ENCODE measurements at regions not wholly inside any gene's neighbourhood (a gene's known extent, or its start where the extent isn't known, plus 50 kb on each side); places are given as distances from the start of the nearest gene placed in this dataset.

DNA sequence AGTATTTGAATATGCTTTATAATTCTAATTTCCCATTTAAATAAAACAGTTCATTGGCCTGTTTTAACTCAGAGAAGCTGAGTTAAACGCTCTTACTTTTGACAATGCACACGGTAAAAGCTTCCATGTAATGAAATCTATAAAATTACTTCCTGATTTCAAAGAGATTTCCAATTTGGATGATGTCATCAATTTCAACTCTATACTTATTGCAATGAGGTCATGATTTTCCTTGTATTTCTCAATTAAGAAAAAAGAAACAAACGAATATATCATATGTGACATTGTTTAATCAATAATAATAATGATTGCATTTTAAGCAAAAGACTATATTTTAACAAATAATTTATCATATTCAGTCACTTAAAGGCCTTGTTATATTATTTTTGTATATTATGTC lies 926.1 kb upstream of the MANEA start:
- H3K4me1 ChIP-seq: no peaks in the 10 kb centered on the region
- no peak overlapping the region for H3K27ac ChIP-seq (replicated peaks in 1 of 4)
- 81% methylated on average over 3 of the region's 3 CpGs for WGBS
- H3K9me3 ChIP-seq: peaks cover 0 to 1% (median 0%) of the 10 kb centered on the region in 4 donors
- intact Hi-C loops (cut with DNase I): no loop called here
- TF ChIP-seq POLR2A (IDR thresholded peaks at IDR 0.05; ENCODE audit: low read depth) (no peak), POLR2AphosphoS5 (IDR thresholded peaks at IDR 0.05) (no peak), EP300 (IDR thresholded peaks at IDR 0.05) (no peak)
- TF ChIP-seq, protein P1, sequence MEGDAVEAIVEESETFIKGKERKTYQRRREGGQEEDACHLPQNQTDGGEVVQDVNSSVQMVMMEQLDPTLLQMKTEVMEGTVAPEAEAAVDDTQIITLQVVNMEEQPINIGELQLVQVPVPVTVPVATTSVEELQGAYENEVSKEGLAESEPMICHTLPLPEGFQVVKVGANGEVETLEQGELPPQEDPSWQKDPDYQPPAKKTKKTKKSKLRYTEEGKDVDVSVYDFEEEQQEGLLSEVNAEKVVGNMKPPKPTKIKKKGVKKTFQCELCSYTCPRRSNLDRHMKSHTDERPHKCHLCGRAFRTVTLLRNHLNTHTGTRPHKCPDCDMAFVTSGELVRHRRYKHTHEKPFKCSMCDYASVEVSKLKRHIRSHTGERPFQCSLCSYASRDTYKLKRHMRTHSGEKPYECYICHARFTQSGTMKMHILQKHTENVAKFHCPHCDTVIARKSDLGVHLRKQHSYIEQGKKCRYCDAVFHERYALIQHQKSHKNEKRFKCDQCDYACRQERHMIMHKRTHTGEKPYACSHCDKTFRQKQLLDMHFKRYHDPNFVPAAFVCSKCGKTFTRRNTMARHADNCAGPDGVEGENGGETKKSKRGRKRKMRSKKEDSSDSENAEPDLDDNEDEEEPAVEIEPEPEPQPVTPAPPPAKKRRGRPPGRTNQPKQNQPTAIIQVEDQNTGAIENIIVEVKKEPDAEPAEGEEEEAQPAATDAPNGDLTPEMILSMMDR (IDR thresholded peaks at IDR 0.05): no peak
- no peak overlapping the region for H3K4me3 ChIP-seq
- no peaks in the 10 kb centered on the region for H3K27me3 ChIP-seq
- no peak for DNase-seq (ENCODE audit: extremely low spot score)
- no peaks in the 10 kb centered on the region for H3K36me3 ChIP-seq

DNA sequence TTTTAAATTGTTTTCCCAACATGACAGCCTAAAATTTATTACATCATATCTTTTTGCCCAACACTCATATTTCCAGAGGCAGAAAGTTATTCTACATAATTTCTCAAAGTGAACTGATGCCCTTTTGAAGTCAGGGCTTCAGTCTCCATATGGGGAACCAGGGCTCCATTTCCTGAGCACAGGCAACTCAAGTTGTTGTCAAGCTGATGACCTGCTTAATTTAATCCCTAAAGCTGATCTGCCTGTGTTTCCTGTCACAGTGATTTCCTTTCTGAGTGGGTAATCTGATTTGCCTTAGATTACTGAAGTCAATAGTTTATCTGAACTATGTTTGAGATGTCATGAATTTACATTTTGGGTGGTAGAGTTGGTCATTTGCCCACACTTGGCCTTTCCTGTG lies 932.1 kb upstream of the MANEA start:
- H3K27me3 ChIP-seq: no peaks in the 10 kb centered on the region
- DNase-seq (ENCODE audit: extremely low spot score): no peak
- intact Hi-C loops (cut with DNase I): no loop called here
- H3K4me3 ChIP-seq: no peak overlapping the region
- H3K9me3 ChIP-seq: no peaks in the 10 kb centered on the region
- no peak overlapping the region for H3K27ac ChIP-seq (replicated peaks in 1 of 4)
- no peaks in the 10 kb centered on the region for H3K36me3 ChIP-seq
- no peaks in the 10 kb centered on the region for H3K4me1 ChIP-seq
- TF ChIP-seq POLR2A (IDR thresholded peaks at IDR 0.05; ENCODE audit: low read depth) (no peak), EP300 (IDR thresholded peaks at IDR 0.05) (no peak), POLR2AphosphoS5 (IDR thresholded peaks at IDR 0.05) (no peak)
- TF ChIP-seq, protein P1 (IDR thresholded peaks at IDR 0.05): no peak

DNA sequence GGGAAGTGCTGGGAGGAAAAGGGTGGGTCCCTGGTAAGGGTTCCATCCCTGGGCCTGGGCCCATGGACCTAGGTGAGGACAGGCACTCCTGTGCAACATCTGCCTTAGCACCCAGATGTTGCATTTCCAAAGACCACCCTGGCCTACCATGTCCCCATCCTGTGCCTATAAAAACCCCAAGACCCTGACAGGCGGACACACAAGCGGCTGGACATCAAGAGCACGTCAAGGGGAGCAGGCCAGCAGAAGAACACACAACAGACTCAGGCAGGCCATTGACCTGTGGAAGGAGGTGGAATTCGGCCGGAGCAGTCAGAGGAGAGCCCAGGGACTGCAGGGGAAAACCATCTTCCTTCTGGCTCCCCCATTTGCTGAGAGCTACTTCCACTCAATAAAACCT lies 937.8 kb upstream of the MANEA start:
- no peak overlapping the region for H3K4me3 ChIP-seq
- H3K4me1 ChIP-seq: no peaks in the 10 kb centered on the region

DNA sequence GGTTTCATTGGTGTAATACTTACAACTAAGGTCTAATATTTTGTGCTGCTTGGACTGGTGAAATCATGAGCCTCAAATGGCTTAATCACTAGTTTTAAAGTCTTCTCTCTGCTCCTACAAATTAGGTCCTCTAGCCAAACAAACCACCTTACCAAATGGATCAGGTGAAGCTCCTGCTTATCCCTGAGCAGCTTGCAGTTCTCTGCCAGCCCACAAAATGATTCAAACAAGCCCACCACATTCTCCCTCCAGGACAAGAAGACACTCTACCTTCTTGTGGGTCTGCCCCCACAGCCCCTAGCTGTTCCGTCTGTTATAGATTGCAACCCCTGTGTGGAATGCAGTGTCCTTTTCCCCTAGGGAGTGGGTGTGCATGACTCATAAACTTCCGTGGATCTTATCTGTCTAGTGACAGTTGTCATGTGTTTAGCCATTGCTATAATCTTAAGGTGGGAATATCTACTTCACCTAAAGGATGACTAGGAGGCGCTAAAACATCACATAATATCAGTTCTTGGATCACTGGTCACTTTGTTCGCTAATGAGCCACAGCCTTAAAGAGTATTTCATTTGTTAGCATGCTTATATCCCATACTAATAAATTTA lies 940.5 kb upstream of the MANEA start:
- intact Hi-C loops (cut with DNase I): no loop called here

More for the DNA sequence above, 937.8 kb upstream of the MANEA start:
- Histone ChIP-seq H3K36me3 (no peaks in the 10 kb centered on the region), H3K27ac (replicated peaks in 1 of 4) (no peak overlapping the region), H3K27me3 (no peaks in the 10 kb centered on the region), H3K9me3 (no peaks in the 10 kb centered on the region)
- no peak for DNase-seq (ENCODE audit: extremely low spot score)
- intact Hi-C loops (cut with DNase I): no loop called here
- TF ChIP-seq EP300 (IDR thresholded peaks at IDR 0.05): no peak
- WGBS: 92% methylated on average over 2 of the region's 5 CpGs

DNA sequence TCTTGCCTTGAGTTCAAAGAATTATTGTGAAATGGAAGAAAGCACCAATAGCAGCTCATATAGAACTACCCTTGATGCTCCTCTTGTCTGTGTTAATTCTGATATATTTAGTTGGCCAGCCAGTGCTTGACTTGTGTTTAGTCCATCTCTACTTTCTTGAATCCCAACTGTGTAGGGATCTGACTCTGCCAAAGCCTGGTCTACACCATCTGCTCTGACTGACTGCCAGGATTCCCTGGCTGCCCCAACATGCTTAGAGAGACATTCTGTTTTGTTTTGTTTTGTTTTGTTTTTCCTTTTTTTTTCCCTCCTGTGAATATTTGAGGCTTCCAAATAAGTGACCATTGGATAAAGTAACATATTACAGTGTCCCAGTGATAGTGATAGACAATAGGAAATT lies 953.7 kb upstream of the MANEA start:
- Histone ChIP-seq H3K27me3 (no peaks in the 10 kb centered on the region), H3K4me3 (no peak overlapping the region), H3K9me3 (no peaks in the 10 kb centered on the region), H3K4me1 (no peaks in the 10 kb centered on the region), H3K27ac (replicated peaks in 1 of 4) (no peak overlapping the region), H3K36me3 (no peaks in the 10 kb centered on the region)
- TF ChIP-seq EP300 (IDR thresholded peaks at IDR 0.05) (no peak), POLR2AphosphoS5 (IDR thresholded peaks at IDR 0.05) (no peak), POLR2A (IDR thresholded peaks at IDR 0.05; ENCODE audit: low read depth) (no peak)
- TF ChIP-seq, protein P1 (IDR thresholded peaks at IDR 0.05): no peak
- intact Hi-C loops (cut with DNase I): no loop called here
- no peak for DNase-seq (ENCODE audit: extremely low spot score)

More for the DNA sequence above, 940.5 kb upstream of the MANEA start:
- Histone ChIP-seq H3K36me3 (no peaks in the 10 kb centered on the region), H3K4me1 (no peaks in the 10 kb centered on the region), H3K4me3 (no peak overlapping the region), H3K27ac (replicated peaks in 1 of 4) (no peak overlapping the region), H3K9me3 (no peaks in the 10 kb centered on the region), H3K27me3 (no peaks in the 10 kb centered on the region)
- no peak for TF ChIP-seq POLR2AphosphoS5 (IDR thresholded peaks at IDR 0.05)
- no peak for TF ChIP-seq EP300 (IDR thresholded peaks at IDR 0.05)
- TF ChIP-seq, protein P1 (IDR thresholded peaks at IDR 0.05): no peak
- TF ChIP-seq POLR2A (IDR thresholded peaks at IDR 0.05; ENCODE audit: low read depth): no peak
- 29% methylated on average over 4 of the region's 4 CpGs for WGBS
- DNase-seq (ENCODE audit: extremely low spot score): no peak
